Right atrium auricular region (tissue), 2 donors: ENCODE measurements at regions not wholly inside any gene's neighbourhood (a gene's known extent, or its start where the extent isn't known, plus 50 kb on each side); places are given as distances from the start of the nearest gene placed in this dataset.

ENCODE experiments used
- DNase-seq: peaks from one replicate; pipeline ENCODE4 v3.0.0-alpha.2; 2019; ENCODE audit warnings: low spot score
- H3K27ac ChIP-seq, 2 donors: fragments of 200-600 bp; sonication (generic); 1 replicate in 1 of 2; 2 replicates in 1 of 2; pipeline ENCODE4 v1.5.1; 2016 to 2019
- H3K27me3 ChIP-seq, 2 donors: fragments of 200-600 bp; sonication (generic); one replicate each; pipeline versions ENCODE4 v1.5.1 to v1.6.0; 2017 to 2019
- H3K36me3 ChIP-seq: fragments of 200-600 bp; sonication (generic); one replicate; pipeline ENCODE4 v1.5.1; 2016
- H3K4me1 ChIP-seq, 2 donors: fragments of 200-600 bp; sonication (generic); one replicate each; pipeline versions ENCODE4 v1.5.1 to v1.6.0; 2017 to 2019
- H3K4me3 ChIP-seq, 2 donors: fragments of 200-600 bp; sonication (generic); 1 replicate in 1 of 2; 2 replicates in 1 of 2; pipeline ENCODE4 v1.5.1; 2017 to 2019; ENCODE audit warnings: mild to moderate bottlenecking in 1 of 2, moderate library complexity in 1 of 2
- H3K9me3 ChIP-seq, 2 donors: fragments of 200-600 bp; sonication (generic); one replicate each; pipeline ENCODE4 v1.5.1; 2019
- CTCF ChIP-seq, 2 donors: fragments of 200-600 bp; sonication (generic); IDR thresholded peaks; one replicate each; pipeline ENCODE4 v1.5.1; 2019; ENCODE audit warnings: antibody characterized with exemption in 2 of 2

GRCh38 chr18:75810516-75810915, 383.0 kb upstream of the SMIM21 start:
- no peak for DNase-seq
- H3K27ac ChIP-seq = no peak overlapping the region
- no peaks in the 10 kb centered on the region for H3K9me3 ChIP-seq
- no peaks in the 10 kb centered on the region for H3K36me3 ChIP-seq
- no peak for TF ChIP-seq CTCF (IDR thresholded peaks at IDR 0.05)
- no peak overlapping the region for H3K4me3 ChIP-seq
- no peaks in the 10 kb centered on the region for H3K4me1 ChIP-seq
- no peaks in the 10 kb centered on the region for H3K27me3 ChIP-seq

GRCh38 chr18:75809926-75810255, 382.4 kb upstream of the SMIM21 start:
- no peak for DNase-seq
- no peak for TF ChIP-seq CTCF (IDR thresholded peaks at IDR 0.05)
- H3K4me1 ChIP-seq = no peaks in the 10 kb centered on the region
- no peaks in the 10 kb centered on the region for H3K9me3 ChIP-seq
- no peak overlapping the region for H3K4me3 ChIP-seq
- no peaks in the 10 kb centered on the region for H3K36me3 ChIP-seq
- no peak overlapping the region for H3K27ac ChIP-seq
- no peaks in the 10 kb centered on the region for H3K27me3 ChIP-seq

GRCh38 chr18:75809151-75809925, 381.8 kb upstream of the SMIM21 start:
- Histone ChIP-seq H3K4me1 (no peaks in the 10 kb centered on the region), H3K27me3 (no peaks in the 10 kb centered on the region), H3K36me3 (no peaks in the 10 kb centered on the region), H3K27ac (no peak overlapping the region), H3K9me3 (no peaks in the 10 kb centered on the region), H3K4me3 (no peak overlapping the region)
- TF ChIP-seq CTCF (IDR thresholded peaks at IDR 0.05) = no peak
- DNase-seq = no peak

- Histone ChIP-seq H3K27ac (no peak overlapping the region), H3K36me3 (no peaks in the 10 kb centered on the region), H3K27me3 (no peaks in the 10 kb centered on the region), H3K4me1 (no peaks in the 10 kb centered on the region), H3K4me3 (no peak overlapping the region), H3K9me3 (no peaks in the 10 kb centered on the region)
- DNase-seq = no peak
- TF ChIP-seq CTCF (IDR thresholded peaks at IDR 0.05) = no peak
These were observed 377.8 kb upstream of the SMIM21 start for GRCh38 chr18:75805265-75805664.

- TF ChIP-seq CTCF (IDR thresholded peaks at IDR 0.05) = no peak
- H3K36me3 ChIP-seq = no peaks in the 10 kb centered on the region
- no peaks in the 10 kb centered on the region for H3K27me3 ChIP-seq
- no peaks in the 10 kb centered on the region for H3K4me1 ChIP-seq
- no peak overlapping the region for H3K27ac ChIP-seq
- DNase-seq = no peak
- no peaks in the 10 kb centered on the region for H3K9me3 ChIP-seq
- H3K4me3 ChIP-seq = no peak overlapping the region
These were observed 375.2 kb upstream of the SMIM21 start for GRCh38 chr18:75802681-75803080.

GRCh38 chr18:75801178-75801577, 373.7 kb upstream of the SMIM21 start:
- Histone ChIP-seq H3K4me3 (no peak overlapping the region), H3K9me3 (no peaks in the 10 kb centered on the region), H3K36me3 (no peaks in the 10 kb centered on the region), H3K27me3 (no peaks in the 10 kb centered on the region), H3K4me1 (no peaks in the 10 kb centered on the region), H3K27ac (no peak overlapping the region)
- no peak for DNase-seq
- TF ChIP-seq CTCF (IDR thresholded peaks at IDR 0.05) = no peak
